ENCODE measurements at regions not wholly inside any gene's neighbourhood (a gene's known extent, or its start where the extent isn't known, plus 50 kb on each side); places are given as distances from the start of the nearest gene placed in this dataset.

- no peaks in the 10 kb centered on the region for H3K9me3 ChIP-seq (ENCODE audit: control insufficient read depth in 4 of 4, insufficient read depth in 3 of 4, low read length in 3 of 4)
- no peak overlapping the region for H3K4me3 ChIP-seq
- no peaks in the 10 kb centered on the region for H3K27me3 ChIP-seq (ENCODE audit: control insufficient read depth in 3 of 3, insufficient read depth in 3 of 3, low read length in 2 of 3)
- no peak overlapping the region for H3K9ac ChIP-seq (ENCODE audit: insufficient read depth in 1 of 2, low read length in 2 of 2)
- H3K4me1 ChIP-seq (ENCODE audit: control insufficient read depth in 5 of 5, insufficient read depth in 5 of 5, low read length in 5 of 5) = peaks cover 0 to 6% (median 0%) of the 10 kb centered on the region in 5 donors
- H3K36me3 ChIP-seq (ENCODE audit: control insufficient read depth in 4 of 4, insufficient read depth in 4 of 4, low read length in 4 of 4) = no peaks in the 10 kb centered on the region
- no peak for ATAC-seq (ENCODE audit: insufficient read depth, low FRiP score)
- DNase-seq = peak in 2 of 3 donors; percentile 37 to 56
- no peak for TF ChIP-seq CTCF (IDR thresholded peaks at IDR 0.05; ENCODE audit: control extremely low read depth, extremely low read depth)
- no peak overlapping the region for H3K27ac ChIP-seq (ENCODE audit: low read depth in 1 of 2, low read length in 1 of 2)
- 79 to 85% methylated on average over 7 of the region's 7 CpGs for WGBS, 2 donors
These were observed 186.0 kb upstream of the TNP1 start for GRCh38 chr2:217045700-217046475.

- Histone ChIP-seq H3K27me3 (ENCODE audit: control insufficient read depth in 3 of 3, insufficient read depth in 3 of 3, low read length in 2 of 3) (no peaks in the 10 kb centered on the region), H3K4me1 (ENCODE audit: control insufficient read depth in 5 of 5, insufficient read depth in 5 of 5, low read length in 5 of 5) (peaks cover 0 to 13% (median 4%) of the 10 kb centered on the region in 5 donors), H3K9me3 (ENCODE audit: control insufficient read depth in 4 of 4, insufficient read depth in 3 of 4, low read length in 3 of 4) (no peaks in the 10 kb centered on the region), H3K9ac (ENCODE audit: insufficient read depth in 1 of 2, low read length in 2 of 2) (no peak overlapping the region), H3K27ac (ENCODE audit: low read depth in 1 of 2, low read length in 1 of 2) (no peak overlapping the region), H3K4me3 (no peak overlapping the region), H3K36me3 (ENCODE audit: control insufficient read depth in 4 of 4, insufficient read depth in 4 of 4, low read length in 4 of 4) (no peaks in the 10 kb centered on the region)
- DNase-seq (no peak), ATAC-seq (ENCODE audit: insufficient read depth, low FRiP score) (no peak)
- WGBS, 2 donors = 93 to 95% methylated on average over 8 of the region's 8 CpGs
- no peak for TF ChIP-seq CTCF (IDR thresholded peaks at IDR 0.05; ENCODE audit: control extremely low read depth, extremely low read depth)
These were observed 180.2 kb upstream of the TNP1 start for GRCh38 chr2:217040099-217040498.

- ATAC-seq (ENCODE audit: insufficient read depth, low FRiP score) (no peak), DNase-seq (no peak)
- Histone ChIP-seq H3K27me3 (ENCODE audit: control insufficient read depth in 3 of 3, insufficient read depth in 3 of 3, low read length in 2 of 3) (no peaks in the 10 kb centered on the region), H3K4me1 (ENCODE audit: control insufficient read depth in 5 of 5, insufficient read depth in 5 of 5, low read length in 5 of 5) (peaks cover 0 to 13% (median 4%) of the 10 kb centered on the region in 5 donors), H3K9ac (ENCODE audit: insufficient read depth in 1 of 2, low read length in 2 of 2) (no peak overlapping the region), H3K4me3 (no peak overlapping the region), H3K27ac (ENCODE audit: low read depth in 1 of 2, low read length in 1 of 2) (no peak overlapping the region), H3K36me3 (ENCODE audit: control insufficient read depth in 4 of 4, insufficient read depth in 4 of 4, low read length in 4 of 4) (no peaks in the 10 kb centered on the region), H3K9me3 (ENCODE audit: control insufficient read depth in 4 of 4, insufficient read depth in 3 of 4, low read length in 3 of 4) (no peaks in the 10 kb centered on the region)
- 68 to 78% methylated on average over 2 of the region's 2 CpGs for WGBS, 2 donors
- no peak for TF ChIP-seq CTCF (IDR thresholded peaks at IDR 0.05; ENCODE audit: control extremely low read depth, extremely low read depth)
These were observed 178.1 kb upstream of the TNP1 start for GRCh38 chr2:217038001-217038400.
